ENCODE measurements at regions not wholly inside any gene's neighbourhood (a gene's known extent, or its start where the extent isn't known, plus 50 kb on each side); places are given as distances from the start of the nearest gene placed in this dataset.
"Not testable (repeated sequence)": the region's sequence is repeated elsewhere in the genome, so short reads cannot be mapped to it uniquely, and the experiment has no call there.

- DNase-seq (ENCODE audit: low spot score) (no peak), FAIRE-seq (no peak)
These were observed 166.6 kb downstream of the PMAIP1 start for GRCh38 chr18:60066219-60066975.

- DNase-seq (ENCODE audit: low spot score) (peak; percentile 87), FAIRE-seq (peak; percentile 98)
These were observed 164.5 kb downstream of the PMAIP1 start for GRCh38 chr18:60064271-60064670.

- FAIRE-seq; DNase-seq (ENCODE audit: low spot score): not testable (repeated sequence)
These were observed 163.0 kb downstream of the PMAIP1 start for GRCh38 chr18:60062831-60063230.

GRCh38 chr18:60062396-60062795 lies 162.6 kb downstream of the PMAIP1 start:
- DNase-seq (ENCODE audit: low spot score) = no peak
- no peak for FAIRE-seq

GRCh38 chr18:60060578-60060977 lies 160.8 kb downstream of the PMAIP1 start:
- FAIRE-seq (peak; percentile 90), DNase-seq (ENCODE audit: low spot score) (peak; percentile 83)

- no peak for FAIRE-seq
These were observed 160.2 kb downstream of the PMAIP1 start for GRCh38 chr18:60060026-60060425.

GRCh38 chr18:60059216-60059615 lies 159.4 kb downstream of the PMAIP1 start:
- no peak for FAIRE-seq
- no peak for DNase-seq (ENCODE audit: low spot score)

More at GRCh38 chr18:60060026-60060425, 160.2 kb downstream of the PMAIP1 start:
- DNase-seq (ENCODE audit: low spot score) = no peak

- FAIRE-seq = peak; percentile 99
- peak; percentile 99 for DNase-seq (ENCODE audit: low spot score)
These were observed 154.0 kb downstream of the PMAIP1 start for GRCh38 chr18:60053747-60054304.

GRCh38 chr18:60050821-60051220 lies 151.0 kb downstream of the PMAIP1 start:
- FAIRE-seq = peak; percentile 12
- DNase-seq (ENCODE audit: low spot score) = no peak

GRCh38 chr18:60049172-60049571 lies 149.4 kb downstream of the PMAIP1 start:
- FAIRE-seq (no peak), DNase-seq (ENCODE audit: low spot score) (no peak)

- FAIRE-seq (no peak), DNase-seq (ENCODE audit: low spot score) (peak; percentile 35)
These were observed 147.8 kb downstream of the PMAIP1 start for GRCh38 chr18:60047556-60047955.

- FAIRE-seq (peak; percentile 93), DNase-seq (ENCODE audit: low spot score) (peak; percentile 66)
These were observed 144.7 kb downstream of the PMAIP1 start for GRCh38 chr18:60044290-60045006.

- FAIRE-seq = peak; percentile 43
These were observed 141.2 kb downstream of the PMAIP1 start for GRCh38 chr18:60040971-60041370.

GRCh38 chr18:60038731-60039130 lies 138.9 kb downstream of the PMAIP1 start:
- FAIRE-seq = no peak
- DNase-seq (ENCODE audit: low spot score) = no peak

More at GRCh38 chr18:60040971-60041370, 141.2 kb downstream of the PMAIP1 start:
- DNase-seq (ENCODE audit: low spot score) = no peak

GRCh38 chr18:60027397-60027796 lies 127.6 kb downstream of the PMAIP1 start:
- DNase-seq (ENCODE audit: low spot score) (no peak), FAIRE-seq (no peak)

- FAIRE-seq (no peak), DNase-seq (ENCODE audit: low spot score) (no peak)
These were observed 125.1 kb downstream of the PMAIP1 start for GRCh38 chr18:60024857-60025256.

- no peak for DNase-seq (ENCODE audit: low spot score)
- FAIRE-seq = no peak
These were observed 124.5 kb downstream of the PMAIP1 start for GRCh38 chr18:60024345-60024744.

GRCh38 chr18:60022671-60023276 lies 123.0 kb downstream of the PMAIP1 start:
- FAIRE-seq (no peak), DNase-seq (ENCODE audit: low spot score) (no peak)

- DNase-seq (ENCODE audit: low spot score) (no peak), FAIRE-seq (no peak)
These were observed 121.8 kb downstream of the PMAIP1 start for GRCh38 chr18:60021556-60021955.

GRCh38 chr18:60020107-60020925 lies 120.5 kb downstream of the PMAIP1 start:
- DNase-seq (ENCODE audit: low spot score) = peak; percentile 33
- FAIRE-seq = peak; percentile 59

GRCh38 chr18:60019463-60019840 lies 119.7 kb downstream of the PMAIP1 start:
- peak; percentile 93 for FAIRE-seq
- peak; percentile 73 for DNase-seq (ENCODE audit: low spot score)
